HG03066 (cell line): ENCODE measurements at regions not wholly inside any gene's neighbourhood (a gene's known extent, or its start where the extent isn't known, plus 50 kb on each side); places are given as distances from the start of the nearest gene placed in this dataset.

Source experiments
- ATAC-seq: cut with Tn5 transposase; IDR thresholded peaks from one replicate; pipeline ENCODE4 v1.9.1; 2021; ENCODE audit warnings: low read depth; ENCODE audit not compliant: unreplicated experiment

GRCh38 chr12:78674311-78675090, 190.1 kb upstream of the SYT1 start:
- no peak for ATAC-seq

DNA sequence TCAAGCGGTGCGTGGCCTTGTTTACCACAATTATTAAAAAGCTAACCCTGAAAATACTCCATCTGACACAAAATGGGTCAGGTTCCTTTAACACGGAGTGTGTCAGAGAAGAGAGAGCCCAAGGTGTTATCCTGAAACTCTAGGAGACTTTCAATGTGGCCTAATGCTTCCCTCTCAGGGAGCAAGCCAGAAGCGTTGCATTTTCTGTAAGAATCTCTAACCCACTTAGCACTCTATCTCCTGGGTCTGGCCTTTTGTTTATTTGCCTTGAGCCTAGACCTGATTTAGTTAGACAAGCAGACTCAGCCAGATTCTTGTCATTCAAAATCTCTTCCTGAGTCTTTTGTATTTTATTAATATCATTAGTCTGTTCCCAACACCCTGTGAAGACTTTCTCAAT, 184.0 kb upstream of the SYT1 start:
- no peak for ATAC-seq

- no peak for ATAC-seq
Observed at GRCh38 chr12:78683031-78683430, 181.5 kb upstream of the SYT1 start.

DNA sequence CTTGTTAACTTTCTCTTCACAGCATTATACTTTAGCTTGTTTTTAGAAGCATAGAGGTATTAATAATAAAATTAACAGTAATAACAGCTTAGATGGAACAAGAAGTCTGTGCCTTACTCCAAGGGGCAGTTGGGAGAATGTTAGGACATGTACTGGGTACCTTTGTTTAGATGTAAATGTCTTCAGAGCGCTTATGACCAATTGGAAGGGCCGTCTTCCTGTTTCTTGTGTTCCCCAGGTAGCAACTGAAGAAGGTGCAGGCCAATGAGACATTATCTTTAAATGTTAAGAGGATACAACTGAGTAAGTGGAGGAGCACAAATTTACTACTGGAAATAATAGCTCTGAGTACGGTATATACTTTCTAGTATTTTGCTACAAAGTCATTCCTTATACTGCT, 180.9 kb upstream of the SYT1 start:
- no peak for ATAC-seq

DNA sequence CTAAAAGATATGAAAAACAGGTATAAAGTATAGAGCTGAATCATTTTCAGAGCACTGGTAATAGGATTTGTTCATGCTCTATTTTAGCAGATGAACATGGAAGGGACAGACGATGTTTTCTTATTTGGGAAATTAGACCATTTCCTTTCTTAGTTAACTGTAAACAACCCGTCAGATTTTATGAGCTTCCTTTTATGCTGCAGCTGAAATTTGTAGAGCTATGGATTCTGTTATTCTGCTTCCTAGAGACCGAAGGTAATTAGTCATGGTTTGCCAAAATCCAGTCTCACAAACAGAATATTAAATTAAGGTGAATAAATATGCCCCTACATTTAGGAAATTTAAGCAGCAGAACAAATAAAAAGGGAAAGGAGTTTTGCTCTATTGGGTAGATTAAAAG, 180.2 kb upstream of the SYT1 start:
- no peak for ATAC-seq

- no peak for ATAC-seq
Observed at GRCh38 chr12:78695749-78696148, 168.8 kb upstream of the SYT1 start.

DNA sequence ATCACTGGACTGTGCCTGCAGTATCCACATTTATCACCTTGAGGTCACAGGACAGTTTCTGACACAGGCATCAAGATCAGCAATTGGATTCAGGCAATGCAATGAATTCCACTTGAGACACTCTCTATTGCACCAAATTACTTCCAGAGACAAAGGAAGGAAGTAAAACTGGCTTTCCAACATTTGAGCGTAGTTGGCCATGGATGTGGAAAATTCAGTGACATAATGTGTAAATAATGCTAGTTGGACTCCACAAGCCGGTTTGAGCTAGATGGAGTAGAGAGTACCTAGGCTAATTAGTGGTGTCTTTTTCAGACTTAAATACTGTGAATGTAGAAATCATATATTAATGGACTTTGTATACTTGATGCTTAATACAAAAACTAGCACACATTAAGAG, 168.3 kb upstream of the SYT1 start:
- no peak for ATAC-seq

DNA sequence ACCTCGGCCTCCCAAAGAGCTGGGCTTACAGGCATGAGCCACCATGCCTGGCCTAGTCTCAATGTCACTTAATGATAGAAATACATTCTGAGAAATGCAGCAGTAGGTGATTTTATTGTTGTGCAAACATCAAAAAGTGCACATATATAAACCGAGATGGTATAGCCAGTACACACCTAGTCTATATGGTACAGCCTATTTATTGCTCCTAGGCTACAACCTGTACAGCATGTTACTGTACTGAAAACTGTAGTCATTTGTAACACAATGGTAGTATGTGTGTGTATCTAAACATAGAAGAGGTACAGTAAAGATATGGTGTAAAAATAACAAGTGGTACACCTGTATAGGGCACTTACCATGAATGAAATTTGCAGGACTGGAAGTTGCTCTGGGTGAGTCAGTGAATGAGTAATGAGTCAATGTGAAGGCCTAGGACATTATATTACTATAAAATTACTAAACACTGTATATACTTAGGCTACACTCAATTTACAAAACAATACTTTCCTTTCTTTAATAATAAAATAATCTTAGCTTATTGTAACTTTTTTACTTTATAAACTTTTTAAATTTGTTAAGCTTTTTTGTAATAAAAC, 166.7 kb upstream of the SYT1 start:
- ATAC-seq, result no peak

DNA sequence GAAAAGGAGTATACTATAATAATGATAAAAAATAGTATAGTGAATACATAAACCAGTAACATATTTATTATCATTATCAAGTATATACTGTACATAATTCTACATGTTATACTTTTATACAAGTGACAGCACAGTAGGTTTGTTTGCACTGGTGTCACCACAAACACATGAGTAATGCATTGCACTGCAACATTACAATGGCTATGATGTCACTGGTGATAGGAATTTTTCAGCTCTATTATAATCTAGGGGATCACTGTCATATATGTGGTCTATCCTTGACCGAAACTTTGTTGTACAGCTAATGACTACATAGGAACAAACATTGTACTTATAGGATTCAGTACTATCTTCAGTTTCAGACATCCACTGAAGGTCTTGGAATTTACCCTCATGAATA, 165.8 kb upstream of the SYT1 start:
- no peak for ATAC-seq

DNA sequence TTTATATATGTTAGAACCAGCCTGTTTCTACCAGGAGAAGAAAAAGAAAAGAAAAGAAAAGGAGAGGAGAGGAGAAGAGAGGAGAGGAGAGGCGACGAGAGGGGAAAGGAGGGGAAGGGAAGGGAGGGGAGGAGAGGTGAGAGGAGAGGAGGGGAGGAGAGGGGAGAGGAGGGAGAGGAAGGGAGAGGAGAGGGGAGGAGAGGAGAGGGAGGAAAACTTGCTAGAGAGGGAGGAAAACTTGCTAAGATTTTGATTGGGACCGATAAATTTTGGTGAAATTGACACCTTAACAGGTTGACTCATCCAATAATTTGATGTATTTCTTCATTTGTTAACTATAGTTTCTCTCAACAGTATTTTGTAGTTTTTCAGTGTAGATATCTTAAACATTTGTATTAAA, 164.0 kb upstream of the SYT1 start:
- no peak for ATAC-seq

DNA sequence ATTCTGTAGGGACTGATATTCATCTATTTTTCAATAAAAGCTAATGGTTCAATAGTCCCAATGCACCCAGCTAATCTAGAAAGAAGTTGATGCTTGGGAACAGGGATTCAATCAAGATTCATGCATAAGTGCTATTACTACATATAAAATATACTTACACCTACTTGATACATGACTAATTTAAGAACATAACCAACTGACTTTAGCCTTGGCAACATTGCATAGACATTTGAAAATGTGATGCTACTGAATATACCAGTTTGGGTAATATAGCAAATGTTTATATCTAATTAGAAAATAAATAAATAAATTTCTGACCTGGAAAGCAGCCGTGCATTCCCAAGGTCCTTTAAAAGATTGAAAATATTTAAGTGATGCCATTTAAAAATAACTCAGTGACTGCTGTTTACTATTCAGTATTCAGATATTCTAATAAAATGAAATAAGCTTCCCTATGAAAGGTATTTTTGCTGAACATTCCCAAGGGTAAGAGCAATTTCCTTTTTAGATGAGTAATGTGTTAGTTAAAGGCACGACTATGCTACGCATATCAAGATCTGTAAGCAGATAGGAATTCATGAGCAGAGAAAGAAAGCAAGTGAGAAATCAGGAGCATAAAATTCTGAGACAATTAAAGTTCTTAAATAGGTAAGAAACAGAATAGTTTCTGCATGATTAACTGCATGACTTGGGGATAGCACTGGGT, 160.6 kb upstream of the SYT1 start:
- ATAC-seq, result no peak

GRCh38 chr12:78711954-78712353, 152.6 kb upstream of the SYT1 start:
- ATAC-seq, result no peak

DNA sequence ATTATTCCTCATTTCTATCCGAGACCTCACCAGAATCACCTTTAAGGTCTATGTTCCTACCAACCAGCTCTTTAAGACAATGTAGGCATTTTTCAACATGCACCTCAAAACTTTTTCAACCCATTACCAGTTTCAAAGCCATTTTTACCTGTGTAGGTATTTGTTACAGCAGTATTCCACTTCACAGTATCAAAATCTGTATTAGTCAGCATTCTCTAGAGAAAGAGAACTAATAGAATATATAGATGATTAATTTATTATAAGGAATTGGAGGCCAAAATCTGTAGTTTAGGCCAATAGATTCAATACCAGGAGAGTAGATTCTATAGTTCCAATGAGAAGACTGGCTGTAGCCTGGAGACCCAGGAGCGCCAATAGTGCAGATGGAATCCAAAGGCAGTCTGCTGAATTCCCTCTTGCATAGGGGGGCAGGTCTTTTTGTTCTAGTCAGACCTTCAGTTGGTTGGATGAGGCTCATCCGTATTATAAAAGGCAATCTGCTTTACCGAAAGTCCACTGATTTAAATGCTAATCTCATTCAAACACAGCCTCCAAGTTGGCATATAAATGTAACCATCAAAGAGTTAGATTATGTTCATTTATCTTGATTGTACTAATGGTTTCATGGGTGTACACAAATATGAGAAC, 151.6 kb upstream of the SYT1 start:
- ATAC-seq, result no peak

DNA sequence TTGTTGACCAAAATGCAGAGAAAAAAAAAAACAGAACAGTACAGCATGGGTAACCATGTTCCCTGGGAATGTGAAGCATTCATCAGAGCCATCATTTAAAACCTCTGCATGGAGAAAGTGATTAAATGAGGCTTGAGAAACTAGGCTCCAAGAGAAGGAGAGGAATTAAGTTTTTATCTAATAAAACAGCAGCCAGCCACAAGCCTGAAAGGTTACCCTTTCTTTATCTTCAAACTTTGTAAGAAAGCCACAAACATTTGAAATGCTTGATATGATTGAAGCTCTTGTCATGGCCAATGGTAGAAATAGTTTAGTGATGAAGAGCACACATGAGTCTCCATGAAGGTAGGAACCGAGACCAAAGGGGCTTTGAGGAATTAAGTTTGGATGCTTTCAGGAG, 144.9 kb upstream of the SYT1 start:
- no peak for ATAC-seq

DNA sequence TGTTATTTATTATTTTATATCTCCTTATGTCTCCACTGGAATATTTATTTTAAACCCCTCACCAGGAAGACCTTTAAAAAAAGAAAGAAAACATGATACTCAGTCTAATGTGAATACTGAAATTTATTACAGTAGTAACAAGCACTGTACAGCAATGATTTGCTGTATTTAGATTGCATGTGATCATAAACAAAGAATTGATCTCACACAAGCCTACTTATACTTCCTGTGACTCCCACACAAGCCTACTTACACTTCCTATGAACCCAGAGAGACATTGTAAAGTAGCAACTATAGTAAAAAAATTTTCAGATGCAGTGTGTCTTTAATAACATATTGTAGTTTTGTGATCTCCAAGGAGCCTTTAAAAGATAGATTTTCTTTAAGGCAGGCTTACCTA, 142.7 kb upstream of the SYT1 start:
- ATAC-seq, result no peak

DNA sequence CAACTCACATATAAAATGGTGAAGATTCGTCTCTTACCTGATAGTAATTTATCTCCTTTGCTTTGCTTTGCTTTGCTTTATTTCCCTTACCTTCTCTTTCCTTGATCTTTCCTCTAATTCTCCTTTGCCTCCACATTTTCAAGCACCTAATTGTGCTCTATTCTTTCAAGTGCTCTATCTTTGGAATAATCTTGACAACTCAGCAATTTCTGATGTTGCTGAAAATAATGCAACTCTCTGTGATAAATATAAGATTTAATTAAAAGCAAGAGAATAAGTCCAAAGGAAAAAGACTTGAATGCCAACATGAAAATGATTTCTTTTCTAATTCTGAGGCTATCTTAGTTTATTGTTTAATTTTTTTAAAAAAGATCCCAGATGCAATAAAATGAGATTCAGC, 139.5 kb upstream of the SYT1 start:
- no peak for ATAC-seq

DNA sequence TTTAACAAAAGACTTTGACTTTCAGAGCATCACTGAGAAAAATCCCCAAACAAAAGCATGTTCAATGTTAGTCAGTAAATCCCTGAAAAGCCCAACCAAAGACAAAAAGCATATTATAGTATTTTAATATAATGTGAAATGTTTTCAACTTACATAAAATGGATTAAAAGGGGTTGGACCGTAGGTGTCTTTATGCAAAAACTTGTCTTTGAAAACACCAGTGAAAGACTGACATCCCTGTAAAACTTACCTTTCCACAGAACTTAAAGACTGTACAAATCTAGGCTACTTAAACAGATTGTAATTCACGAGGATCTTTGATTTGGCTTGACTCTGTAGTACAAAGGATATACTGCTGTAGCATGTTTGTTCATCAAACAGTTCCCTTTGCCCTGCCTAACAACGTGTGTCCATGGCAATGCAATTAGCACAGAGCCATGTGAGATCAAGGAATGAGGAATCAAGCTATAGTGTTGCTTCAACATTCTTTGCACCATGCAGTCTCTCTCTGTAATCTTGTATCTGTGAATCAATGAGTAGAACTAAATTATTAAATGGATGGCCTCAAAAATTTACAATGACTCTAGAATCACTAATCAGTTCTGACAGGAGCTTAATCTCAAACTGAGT, 138.5 kb upstream of the SYT1 start:
- ATAC-seq, result no peak

GRCh38 chr12:78726854-78727253, 137.7 kb upstream of the SYT1 start:
- no peak for ATAC-seq

GRCh38 chr12:78732481-78732880, 132.1 kb upstream of the SYT1 start:
- ATAC-seq, result no peak

- ATAC-seq, result no peak
Observed at GRCh38 chr12:78739653-78740052, 124.9 kb upstream of the SYT1 start.

DNA sequence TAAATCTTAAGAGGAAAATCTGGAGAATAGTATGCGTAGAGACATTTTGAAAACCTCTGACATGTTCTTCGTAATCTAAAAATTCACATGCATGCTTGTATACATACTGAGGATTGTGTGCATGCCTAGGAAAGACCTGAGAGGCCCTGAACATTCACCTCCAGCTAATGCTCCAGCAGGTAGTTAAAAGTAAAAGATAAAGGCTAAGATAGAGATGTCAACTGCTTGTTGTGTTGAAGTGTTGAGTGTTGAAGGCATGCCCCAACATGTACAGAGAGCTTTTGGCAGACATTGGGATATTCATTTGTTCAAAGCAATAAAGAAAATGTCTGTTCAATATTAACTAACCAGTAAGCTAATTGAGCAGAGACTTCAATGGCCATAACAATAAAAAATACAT, 118.6 kb upstream of the SYT1 start:
- ATAC-seq, result no peak
